ENCODE measurements at regions not wholly inside any gene's neighbourhood (a gene's known extent, or its start where the extent isn't known, plus 50 kb on each side); places are given as distances from the start of the nearest gene placed in this dataset.
A peak's percentile ranks its signal among the peaks of the same experiment; 100 is the strongest.

DNA sequence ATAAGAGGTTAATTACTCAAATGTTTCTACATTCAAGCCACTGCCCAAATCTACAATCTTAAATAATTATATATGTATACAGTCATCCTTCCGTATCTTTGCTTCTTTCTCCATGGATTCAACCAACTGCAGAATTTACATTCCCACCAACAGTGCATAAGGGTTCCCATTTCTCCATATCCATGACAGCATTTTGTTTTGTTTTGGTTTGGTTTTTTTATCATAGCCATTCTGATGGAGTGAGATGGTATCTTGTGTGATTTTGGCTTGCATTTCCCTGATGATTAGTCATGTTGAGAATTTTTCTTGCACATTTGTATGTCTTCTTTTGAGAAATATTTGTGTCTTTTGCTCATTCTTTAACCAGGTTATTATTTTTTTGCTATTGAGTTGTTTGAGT lies 198.5 kb downstream of the C6orf118 start:
- BruUV-seq (replicated peaks) = no TSS peak
- POLR2A ChIA-PET = no interaction called here
- DNase-seq (ENCODE audit: unreplicated experiment) = no peak
- H3K36me3 Mint-ChIP-seq (ENCODE audit: insufficient read depth, unreplicated experiment) = no peaks in the 10 kb centered on the region
- no peak overlapping the region for H3K27ac Mint-ChIP-seq (ENCODE audit: low read depth, unreplicated experiment)
- H3K9me3 Mint-ChIP-seq (ENCODE audit: unreplicated experiment) = peaks cover 9% of the 10 kb centered on the region
- CTCF ChIA-PET = no interaction called here
- peaks cover 5% of the 10 kb centered on the region for H3K4me1 Mint-ChIP-seq (ENCODE audit: insufficient read depth, unreplicated experiment)
- TF ChIP-seq, protein P1, sequence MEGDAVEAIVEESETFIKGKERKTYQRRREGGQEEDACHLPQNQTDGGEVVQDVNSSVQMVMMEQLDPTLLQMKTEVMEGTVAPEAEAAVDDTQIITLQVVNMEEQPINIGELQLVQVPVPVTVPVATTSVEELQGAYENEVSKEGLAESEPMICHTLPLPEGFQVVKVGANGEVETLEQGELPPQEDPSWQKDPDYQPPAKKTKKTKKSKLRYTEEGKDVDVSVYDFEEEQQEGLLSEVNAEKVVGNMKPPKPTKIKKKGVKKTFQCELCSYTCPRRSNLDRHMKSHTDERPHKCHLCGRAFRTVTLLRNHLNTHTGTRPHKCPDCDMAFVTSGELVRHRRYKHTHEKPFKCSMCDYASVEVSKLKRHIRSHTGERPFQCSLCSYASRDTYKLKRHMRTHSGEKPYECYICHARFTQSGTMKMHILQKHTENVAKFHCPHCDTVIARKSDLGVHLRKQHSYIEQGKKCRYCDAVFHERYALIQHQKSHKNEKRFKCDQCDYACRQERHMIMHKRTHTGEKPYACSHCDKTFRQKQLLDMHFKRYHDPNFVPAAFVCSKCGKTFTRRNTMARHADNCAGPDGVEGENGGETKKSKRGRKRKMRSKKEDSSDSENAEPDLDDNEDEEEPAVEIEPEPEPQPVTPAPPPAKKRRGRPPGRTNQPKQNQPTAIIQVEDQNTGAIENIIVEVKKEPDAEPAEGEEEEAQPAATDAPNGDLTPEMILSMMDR (IDR thresholded peaks at IDR 0.05; ENCODE audit: unreplicated experiment) = no peak
- H3K27me3 Mint-ChIP-seq (ENCODE audit: insufficient read depth, unreplicated experiment) = no peaks in the 10 kb centered on the region
- intact Hi-C loops (cut with micrococcal nuclease) = no loop called here
- H3K4me3 Mint-ChIP-seq (ENCODE audit: unreplicated experiment) = no peak overlapping the region

DNA sequence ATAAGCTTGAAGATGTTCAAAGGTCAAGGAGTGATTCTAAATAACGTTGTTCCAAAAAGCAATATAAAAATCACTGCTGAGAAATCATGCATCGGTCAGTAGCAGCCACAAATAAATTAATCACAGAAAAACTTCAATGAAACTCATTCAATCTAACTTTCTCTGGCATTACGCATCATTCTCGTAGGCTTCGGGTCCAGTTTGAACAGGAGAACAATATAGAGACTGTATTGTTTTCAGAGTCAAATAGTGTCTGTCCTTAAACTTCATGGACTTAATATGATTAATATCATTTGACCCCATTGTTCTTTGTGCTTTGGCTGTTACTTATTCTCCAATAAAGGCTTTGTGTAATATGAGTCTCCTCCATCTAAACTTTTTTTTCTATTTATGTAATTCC lies 200.4 kb downstream of the C6orf118 start:
- DNase-seq (ENCODE audit: unreplicated experiment) = no peak
- Mint-ChIP-seq H3K27me3 (ENCODE audit: insufficient read depth, unreplicated experiment) (no peaks in the 10 kb centered on the region), H3K27ac (ENCODE audit: low read depth, unreplicated experiment) (no peak overlapping the region), H3K4me1 (ENCODE audit: insufficient read depth, unreplicated experiment) (peaks cover 5% of the 10 kb centered on the region), H3K9me3 (ENCODE audit: unreplicated experiment) (peaks cover 7% of the 10 kb centered on the region), H3K4me3 (ENCODE audit: unreplicated experiment) (no peak overlapping the region), H3K36me3 (ENCODE audit: insufficient read depth, unreplicated experiment) (no peaks in the 10 kb centered on the region)
- ChIA-PET POLR2A (no interaction called here), CTCF (no interaction called here)
- TF ChIP-seq, protein P1 (IDR thresholded peaks at IDR 0.05; ENCODE audit: unreplicated experiment) = no peak
- BruUV-seq (replicated peaks) = no TSS peak
- intact Hi-C loops (cut with micrococcal nuclease) = no loop called here

DNA sequence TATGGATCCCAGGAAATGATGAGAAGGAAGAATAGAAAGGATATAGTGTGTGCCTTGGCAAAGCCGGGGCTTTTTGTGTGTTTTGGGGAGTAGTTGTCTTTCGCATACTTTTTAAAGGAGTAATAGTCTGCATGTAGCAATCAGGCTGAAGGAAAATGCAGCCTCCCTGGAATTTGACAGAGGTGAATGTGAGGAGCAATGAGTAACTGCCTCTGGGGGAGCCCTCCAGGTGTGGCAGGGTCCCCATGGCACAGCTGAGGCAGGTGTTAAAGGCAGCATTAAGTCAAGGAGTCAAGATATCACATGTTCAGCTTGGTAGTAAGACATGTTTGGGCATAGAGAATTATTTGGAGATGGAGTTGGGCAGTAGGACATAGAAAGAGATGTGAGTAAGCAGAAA lies 203.1 kb downstream of the C6orf118 start:
- peak; percentile 37 for DNase-seq (ENCODE audit: unreplicated experiment)
- BruUV-seq (replicated peaks) = no TSS peak
- POLR2A ChIA-PET = interaction anchor here (0.7 to 1.7 kb wide), 5 partner anchors 10 to 36 kb away, joined by 3 to 4 read pairs (median 4); no protein-coding TSS in a partner anchor

DNA sequence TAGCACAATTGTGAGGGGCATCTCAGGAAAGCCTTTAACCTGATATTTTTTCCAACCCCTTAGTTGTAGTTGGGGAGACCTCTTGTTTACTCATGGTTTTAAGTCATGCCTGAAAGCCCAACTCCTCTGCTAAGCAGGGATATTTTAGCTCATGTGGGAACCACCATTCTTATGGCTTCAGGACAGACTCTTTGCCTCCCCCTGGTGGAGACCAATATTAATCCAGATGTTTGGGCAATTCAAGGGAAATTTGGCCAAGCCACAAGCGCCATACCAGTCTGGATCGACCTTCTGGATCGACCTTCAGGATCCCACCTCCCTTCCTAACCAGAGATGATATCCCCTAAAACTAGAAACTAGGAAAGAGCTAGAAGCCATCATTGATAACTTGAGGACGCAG lies 211.2 kb downstream of the C6orf118 start:
- ChIA-PET CTCF (no interaction called here), POLR2A (interaction anchor here (0.6 kb wide), 1 partner anchor 38 kb away, joined by 3 read pairs; no protein-coding TSS in a partner anchor)
- Mint-ChIP-seq H3K36me3 (ENCODE audit: insufficient read depth, unreplicated experiment) (no peaks in the 10 kb centered on the region), H3K27me3 (ENCODE audit: insufficient read depth, unreplicated experiment) (no peaks in the 10 kb centered on the region), H3K9me3 (ENCODE audit: unreplicated experiment) (no peaks in the 10 kb centered on the region), H3K4me1 (ENCODE audit: insufficient read depth, unreplicated experiment) (no peaks in the 10 kb centered on the region), H3K27ac (ENCODE audit: low read depth, unreplicated experiment) (no peak overlapping the region), H3K4me3 (ENCODE audit: unreplicated experiment) (no peak overlapping the region)
- BruUV-seq (replicated peaks) = no TSS peak
- TF ChIP-seq, protein P1 (IDR thresholded peaks at IDR 0.05; ENCODE audit: unreplicated experiment) = no peak
- no peak for DNase-seq (ENCODE audit: unreplicated experiment)
- intact Hi-C loops (cut with micrococcal nuclease) = no loop called here

More for the DNA sequence above, 203.1 kb downstream of the C6orf118 start:
- CTCF ChIA-PET = no interaction called here
- TF ChIP-seq, protein P1 (IDR thresholded peaks at IDR 0.05; ENCODE audit: unreplicated experiment) = no peak
- Mint-ChIP-seq H3K4me3 (ENCODE audit: unreplicated experiment) (no peak overlapping the region), H3K36me3 (ENCODE audit: insufficient read depth, unreplicated experiment) (no peaks in the 10 kb centered on the region), H3K27me3 (ENCODE audit: insufficient read depth, unreplicated experiment) (no peaks in the 10 kb centered on the region), H3K27ac (ENCODE audit: low read depth, unreplicated experiment) (no peak overlapping the region), H3K4me1 (ENCODE audit: insufficient read depth, unreplicated experiment) (peaks cover 5% of the 10 kb centered on the region), H3K9me3 (ENCODE audit: unreplicated experiment) (no peaks in the 10 kb centered on the region)
- intact Hi-C loops (cut with micrococcal nuclease) = no loop called here
